Kidney (tissue), 13 donors: ENCODE measurements at regions not wholly inside any gene's neighbourhood (a gene's known extent, or its start where the extent isn't known, plus 50 kb on each side); places are given as distances from the start of the nearest gene placed in this dataset.

Experiments
- DNase-seq, 5 donors: peaks; one replicate each; pipeline ENCODE4 v3.0.0-alpha.2; 2013 to 2020
- FAIRE-seq: peaks from 2 replicates; lab custom pipeline; 2012; peaks lifted over from hg19 to GRCh38; lab: Jason Lieb, UNC
- H3K27ac ChIP-seq, 2 donors: one replicate each; pipeline ENCODE4 v1.7.0; 2013; ENCODE audit warnings: low read depth in 2 of 2, low read length in 2 of 2, inconsistent platforms in 1 of 2
- H3K27me3 ChIP-seq: one replicate; pipeline ENCODE4 v1.7.1; 2013; ENCODE audit warnings: low read length, inconsistent platforms; ENCODE audit not compliant: control insufficient read depth, insufficient read depth
- H3K36me3 ChIP-seq, 3 donors: one replicate each; pipeline versions ENCODE4 v1.7.0 to v1.7.1; 2013; ENCODE audit warnings: low read length in 3 of 3, control low read depth in 1 of 3, inconsistent platforms in 1 of 3; ENCODE audit not compliant: insufficient read depth in 3 of 3, control insufficient read depth in 2 of 3
- H3K4me1 ChIP-seq, 3 donors: one replicate each; pipeline versions ENCODE4 v1.7.0 to v1.7.1; 2013; ENCODE audit warnings: low read length in 3 of 3, inconsistent platforms in 1 of 3, low read depth in 1 of 3; ENCODE audit not compliant: control insufficient read depth in 2 of 3, insufficient read depth in 2 of 3
- H3K4me3 ChIP-seq, 3 donors: one replicate each; pipeline versions ENCODE4 v1.7.0 to v1.8.1; 2013; ENCODE audit warnings: low read length in 3 of 3, control low read depth in 1 of 3, inconsistent platforms in 1 of 3
- H3K9ac ChIP-seq, 3 donors: one replicate each; pipeline versions ENCODE4 v1.7.0 to v1.7.1; 2013; ENCODE audit warnings: low read length in 3 of 3, control low read depth in 1 of 3, inconsistent platforms in 1 of 3
- H3K9me3 ChIP-seq, 3 donors: one replicate each; pipeline versions ENCODE4 v1.7.0 to v1.7.1; 2013; ENCODE audit warnings: low read length in 3 of 3, control low read depth in 1 of 3, inconsistent platforms in 1 of 3; ENCODE audit not compliant: control insufficient read depth in 2 of 3, insufficient read depth in 1 of 3
- intact Hi-C: fragments of 100-400 bp; cut with DNase I; formaldehyde crosslinking; loops from one replicate; pipeline ENCODE4 v1.11.1; 2022
- TF ChIP-seq, protein P1 (sequence below): IDR thresholded peaks from 3 replicates; pipeline ENCODE4 v1.5.1; 2012; ENCODE audit warnings: mild to moderate bottlenecking, moderate library complexity, borderline replicate concordance; ENCODE audit not compliant: insufficient read depth; ENCODE audit errors: extremely low read depth
- donor health status: control.
- donor health status: control.
- donor health status: control.
- donor health status: control.
- donor health status: control.
- donor health status: DM: yes; HTN: yes; CAD: no.
- donor health status: Normal renal cell carcinoma (clear cell type).

DNA sequence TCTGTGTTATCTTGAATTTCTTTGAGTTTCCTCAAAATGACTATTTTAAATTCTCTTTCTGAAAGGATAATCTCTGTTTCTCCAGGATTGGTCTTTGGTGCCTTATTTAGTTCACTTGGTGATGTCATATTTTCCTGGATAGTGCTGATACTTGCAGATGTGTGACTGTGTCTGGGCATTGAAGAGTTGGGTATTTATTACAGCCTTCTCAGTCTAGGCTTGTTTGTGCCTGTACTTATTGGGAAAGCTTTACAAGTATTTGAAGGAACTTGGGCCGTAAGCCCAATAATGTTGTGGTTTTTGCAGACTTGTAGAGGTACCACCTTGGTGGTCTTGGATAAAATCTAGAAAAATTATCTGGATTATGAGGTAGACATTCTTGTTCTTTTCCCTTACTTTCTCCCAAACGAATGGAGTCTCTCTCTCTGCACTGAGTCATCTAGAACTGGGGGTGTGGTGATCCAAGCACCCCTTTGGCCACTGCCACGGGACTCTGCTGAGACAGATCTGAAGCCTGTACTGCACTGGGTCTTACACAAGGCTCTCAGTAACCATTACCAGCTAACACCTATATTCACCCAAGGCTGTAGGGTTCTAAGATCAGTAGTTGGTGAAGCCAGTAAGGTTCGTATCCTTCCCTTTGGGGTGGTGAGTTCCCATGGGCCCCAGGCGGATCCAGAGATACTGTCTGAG is 703.7 kb upstream of the MGAT4C start:
- Histone ChIP-seq H3K27me3 (no peaks in the 10 kb centered on the region), H3K36me3 (no peaks in the 10 kb centered on the region), H3K4me3 (no peak overlapping the region), H3K27ac (no peak overlapping the region), H3K4me1 (no peaks in the 10 kb centered on the region), H3K9ac (no peak overlapping the region), H3K9me3 (no peaks in the 10 kb centered on the region)
- DNase-seq (peak in 1 of 5 donors; percentile 28), FAIRE-seq (no peak)
- intact Hi-C loops, result no loop called here
- TF ChIP-seq, protein P1, sequence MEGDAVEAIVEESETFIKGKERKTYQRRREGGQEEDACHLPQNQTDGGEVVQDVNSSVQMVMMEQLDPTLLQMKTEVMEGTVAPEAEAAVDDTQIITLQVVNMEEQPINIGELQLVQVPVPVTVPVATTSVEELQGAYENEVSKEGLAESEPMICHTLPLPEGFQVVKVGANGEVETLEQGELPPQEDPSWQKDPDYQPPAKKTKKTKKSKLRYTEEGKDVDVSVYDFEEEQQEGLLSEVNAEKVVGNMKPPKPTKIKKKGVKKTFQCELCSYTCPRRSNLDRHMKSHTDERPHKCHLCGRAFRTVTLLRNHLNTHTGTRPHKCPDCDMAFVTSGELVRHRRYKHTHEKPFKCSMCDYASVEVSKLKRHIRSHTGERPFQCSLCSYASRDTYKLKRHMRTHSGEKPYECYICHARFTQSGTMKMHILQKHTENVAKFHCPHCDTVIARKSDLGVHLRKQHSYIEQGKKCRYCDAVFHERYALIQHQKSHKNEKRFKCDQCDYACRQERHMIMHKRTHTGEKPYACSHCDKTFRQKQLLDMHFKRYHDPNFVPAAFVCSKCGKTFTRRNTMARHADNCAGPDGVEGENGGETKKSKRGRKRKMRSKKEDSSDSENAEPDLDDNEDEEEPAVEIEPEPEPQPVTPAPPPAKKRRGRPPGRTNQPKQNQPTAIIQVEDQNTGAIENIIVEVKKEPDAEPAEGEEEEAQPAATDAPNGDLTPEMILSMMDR, result no peak

DNA sequence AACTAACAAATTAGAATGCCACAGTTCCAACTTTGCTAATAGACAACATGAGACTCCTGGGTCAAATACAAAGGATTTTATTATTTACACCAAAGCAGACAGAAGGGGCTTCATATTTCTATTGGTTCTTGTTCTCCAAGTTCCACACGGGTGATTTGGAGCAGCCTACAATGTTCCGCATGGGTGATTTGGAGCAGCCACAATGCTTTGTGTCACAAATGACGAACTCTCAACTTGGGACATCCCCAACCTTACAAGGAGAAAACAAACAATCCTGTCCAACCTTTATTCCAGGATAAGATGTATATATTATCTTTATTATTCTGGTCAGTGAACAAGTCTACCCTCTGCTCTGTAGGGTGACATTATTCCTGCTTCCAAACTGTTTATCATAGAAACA is 694.3 kb upstream of the MGAT4C start:
- TF ChIP-seq, protein P1, result no peak
- Histone ChIP-seq H3K9me3 (no peaks in the 10 kb centered on the region), H3K27ac (no peak overlapping the region), H3K27me3 (no peaks in the 10 kb centered on the region), H3K4me1 (no peaks in the 10 kb centered on the region), H3K9ac (no peak overlapping the region), H3K36me3 (no peaks in the 10 kb centered on the region), H3K4me3 (no peak overlapping the region)
- peak in 2 of 5 donors; percentile 37 to 46 for DNase-seq
- FAIRE-seq, result no peak
- intact Hi-C loops, result no loop called here

DNA sequence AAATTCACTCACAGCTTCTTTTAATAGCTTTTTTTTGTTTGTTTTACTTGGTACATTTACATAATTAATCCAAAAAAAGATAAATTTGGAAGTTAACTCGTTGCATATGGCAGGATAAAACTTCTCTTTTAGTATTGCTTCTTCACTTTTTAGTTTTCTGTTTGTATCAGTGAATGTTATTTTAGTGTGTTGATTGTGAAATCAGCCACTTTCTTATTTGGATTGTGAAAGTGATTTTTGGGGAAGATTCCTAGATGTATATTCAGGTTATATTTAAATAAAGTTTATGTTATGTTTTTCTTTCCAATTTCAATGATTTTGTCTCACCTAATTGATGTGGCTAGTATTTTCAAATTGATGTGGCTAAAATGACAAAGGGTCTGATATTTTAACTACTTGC is 693.9 kb upstream of the MGAT4C start:
- Histone ChIP-seq H3K36me3 (no peaks in the 10 kb centered on the region), H3K9me3 (no peaks in the 10 kb centered on the region), H3K27ac (no peak overlapping the region), H3K4me3 (no peak overlapping the region), H3K4me1 (no peaks in the 10 kb centered on the region), H3K9ac (no peak overlapping the region), H3K27me3 (no peaks in the 10 kb centered on the region)
- FAIRE-seq (no peak), DNase-seq (no peak)
- TF ChIP-seq, protein P1, result no peak
- intact Hi-C loops, result no loop called here

DNA sequence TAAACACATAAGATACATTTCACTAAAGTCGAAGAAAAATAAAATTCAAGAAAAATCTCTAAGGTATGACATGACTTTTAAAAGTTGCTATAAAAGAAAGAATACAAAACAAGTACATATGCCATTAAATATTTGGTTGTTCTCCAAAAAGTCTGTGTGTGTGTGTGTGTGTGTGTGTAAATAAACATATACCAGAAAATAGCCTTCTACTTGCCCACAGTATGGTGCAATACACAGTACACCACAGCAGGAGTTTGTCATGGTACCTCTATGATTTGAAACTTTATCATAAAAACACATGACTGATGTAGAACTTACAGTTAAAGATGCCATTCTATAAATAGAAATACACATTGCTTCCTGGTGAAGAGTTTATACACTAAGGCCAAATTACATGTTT is 692.7 kb upstream of the MGAT4C start:
- Histone ChIP-seq H3K9me3 (no peaks in the 10 kb centered on the region), H3K36me3 (no peaks in the 10 kb centered on the region), H3K27ac (no peak overlapping the region), H3K4me3 (no peak overlapping the region), H3K4me1 (no peaks in the 10 kb centered on the region), H3K27me3 (no peaks in the 10 kb centered on the region), H3K9ac (no peak overlapping the region)
- intact Hi-C loops, result no loop called here
- DNase-seq (no peak), FAIRE-seq (no peak)
- TF ChIP-seq, protein P1, result no peak
